Right lobe of liver (tissue), 4 donors: ENCODE measurements at regions not wholly inside any gene's neighbourhood (a gene's known extent, or its start where the extent isn't known, plus 50 kb on each side); places are given as distances from the start of the nearest gene placed in this dataset.

Experiments
- POLR2A ChIP-seq: fragments of 450-650 bp; IDR thresholded peaks from one replicate; pipeline ENCODE4 v1.6.1; 2017; ENCODE audit warnings: antibody characterized with exemption, mild to moderate bottlenecking
- TF ChIP-seq, protein P1 (sequence below), 4 donors: fragments of 200-600 bp in 3 of 4; fragments of 450-650 bp in 1 of 4; IDR thresholded peaks; one replicate each; pipeline versions ENCODE4 v1.5.1 to v1.8.0; 2016 to 2022; ENCODE audit warnings: antibody characterized with exemption in 4 of 4, mild to moderate bottlenecking in 2 of 4
- donor health status: DM: no; HTN: no; CAD: no.
- donor health status: DM: no; HTN: no; CAD: no.
- donor health status: DM: no; HTN: yes; CAD: no.

DNA sequence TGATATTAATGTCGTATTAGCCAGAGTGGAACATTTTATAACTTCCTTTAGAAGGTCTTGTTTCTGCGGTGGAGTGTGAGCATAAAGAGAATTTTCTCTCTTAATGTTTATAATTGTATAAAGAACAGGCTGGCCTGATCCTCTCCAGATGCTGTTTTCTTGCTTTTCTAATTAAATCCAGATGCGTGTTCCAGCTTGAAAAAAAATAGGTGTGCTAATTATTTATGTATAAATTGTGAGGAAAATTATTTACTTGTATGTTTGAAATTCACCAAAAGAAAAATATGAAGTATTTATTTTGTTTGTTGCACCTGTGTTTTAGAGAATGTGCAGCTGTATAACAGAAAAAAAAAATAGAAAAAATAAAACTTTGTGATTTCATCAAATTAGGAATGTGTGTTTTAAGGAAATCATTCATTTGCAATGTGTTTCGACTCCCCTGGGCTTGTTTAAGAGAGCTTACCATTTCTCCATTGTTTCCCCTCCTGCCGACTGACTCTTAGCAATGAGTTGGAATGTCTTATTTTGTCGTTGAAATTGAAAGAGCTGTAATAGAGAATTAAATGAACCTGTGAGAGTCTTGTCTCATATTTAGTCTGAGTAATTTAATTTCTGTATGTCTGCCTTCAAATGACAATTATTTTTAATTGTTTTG lies 220.1 kb upstream of the NXPH2 start:
- TF ChIP-seq, protein P1, sequence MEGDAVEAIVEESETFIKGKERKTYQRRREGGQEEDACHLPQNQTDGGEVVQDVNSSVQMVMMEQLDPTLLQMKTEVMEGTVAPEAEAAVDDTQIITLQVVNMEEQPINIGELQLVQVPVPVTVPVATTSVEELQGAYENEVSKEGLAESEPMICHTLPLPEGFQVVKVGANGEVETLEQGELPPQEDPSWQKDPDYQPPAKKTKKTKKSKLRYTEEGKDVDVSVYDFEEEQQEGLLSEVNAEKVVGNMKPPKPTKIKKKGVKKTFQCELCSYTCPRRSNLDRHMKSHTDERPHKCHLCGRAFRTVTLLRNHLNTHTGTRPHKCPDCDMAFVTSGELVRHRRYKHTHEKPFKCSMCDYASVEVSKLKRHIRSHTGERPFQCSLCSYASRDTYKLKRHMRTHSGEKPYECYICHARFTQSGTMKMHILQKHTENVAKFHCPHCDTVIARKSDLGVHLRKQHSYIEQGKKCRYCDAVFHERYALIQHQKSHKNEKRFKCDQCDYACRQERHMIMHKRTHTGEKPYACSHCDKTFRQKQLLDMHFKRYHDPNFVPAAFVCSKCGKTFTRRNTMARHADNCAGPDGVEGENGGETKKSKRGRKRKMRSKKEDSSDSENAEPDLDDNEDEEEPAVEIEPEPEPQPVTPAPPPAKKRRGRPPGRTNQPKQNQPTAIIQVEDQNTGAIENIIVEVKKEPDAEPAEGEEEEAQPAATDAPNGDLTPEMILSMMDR (IDR thresholded peaks at IDR 0.05): no peak
- no peak for TF ChIP-seq POLR2A
